OCI-LY1 (cell line): ENCODE measurements at regions not wholly inside any gene's neighbourhood (a gene's known extent, or its start where the extent isn't known, plus 50 kb on each side); places are given as distances from the start of the nearest gene placed in this dataset.

ENCODE experiments used
- H2AFZ ChIP-seq: fragments of 200-600 bp; sonication (generic), shearing (Covaris generic); 2 replicates; pipeline ENCODE4 v1.6.0; 2014; ENCODE audit warnings: antibody characterized with exemption, mild to moderate bottlenecking, low read length
- H3F3A ChIP-seq: fragments of 200-600 bp; sonication (generic), shearing (Covaris generic); 2 replicates; pipeline ENCODE4 v1.6.0; 2014; ENCODE audit warnings: mild to moderate bottlenecking, antibody characterized with exemption, low read length, moderate library complexity; ENCODE audit not compliant: insufficient read depth
- H3K27ac ChIP-seq: fragments of 200-600 bp; sonication (generic); 2 replicates; pipeline ENCODE4 v1.5.1; 2014; ENCODE audit warnings: low read length, mixed run types, mild to moderate bottlenecking, low read depth; ENCODE audit not compliant: poor library complexity, severe bottlenecking
- H3K27me3 ChIP-seq: fragments of 200-600 bp; sonication (generic); 2 replicates; pipeline ENCODE4 v1.6.0; 2014; ENCODE audit warnings: antibody characterized with exemption, mild to moderate bottlenecking, low read length, moderate library complexity; ENCODE audit not compliant: insufficient read depth
- H3K36me3 ChIP-seq: fragments of 200-600 bp; sonication (generic); 2 replicates; pipeline ENCODE4 v1.6.1; 2014; ENCODE audit warnings: mild to moderate bottlenecking, antibody characterized with exemption, low read length, moderate library complexity, mixed read lengths; ENCODE audit not compliant: insufficient read depth
- H3K4me1 ChIP-seq: fragments of 200-600 bp; sonication (generic); 2 replicates; pipeline ENCODE4 v1.5.1; 2014; ENCODE audit warnings: mild to moderate bottlenecking, low read length, moderate library complexity; ENCODE audit not compliant: insufficient read depth, severe bottlenecking
- H3K4me2 ChIP-seq: fragments of 200-600 bp; sonication (generic), shearing (Covaris generic); 2 replicates; pipeline ENCODE4 v1.6.1; 2014; ENCODE audit warnings: low read length
- H3K4me3 ChIP-seq: fragments of 200-600 bp; sonication (generic); 2 replicates; pipeline ENCODE4 v1.5.1; 2014; ENCODE audit warnings: low read length, low read depth, mild to moderate bottlenecking, mixed read lengths; ENCODE audit not compliant: poor library complexity, severe bottlenecking
- H3K79me2 ChIP-seq: fragments of 200-600 bp; shearing (Covaris generic); 2 replicates; pipeline ENCODE4 v1.6.1; 2016; ENCODE audit warnings: mixed run types, low read length, mixed read lengths; ENCODE audit not compliant: insufficient read depth
- H3K9ac ChIP-seq: fragments of 200-600 bp; sonication (generic), shearing (Covaris generic); 2 replicates; pipeline ENCODE4 v1.6.1; 2014; ENCODE audit warnings: mild to moderate bottlenecking, low read length, mixed read lengths
- H3K9me2 ChIP-seq: fragments of 200-600 bp; sonication (generic), shearing (Covaris generic); 2 replicates; pipeline ENCODE4 v1.6.1; 2014; ENCODE audit warnings: low read depth, mild to moderate bottlenecking, low read length, mixed read lengths
- H3K9me3 ChIP-seq: fragments of 200-600 bp; shearing (Covaris generic); 2 replicates; pipeline ENCODE4 v1.6.1; 2014; ENCODE audit warnings: low read length, mixed read lengths
- H4K20me1 ChIP-seq: fragments of 200-600 bp; sonication (generic), shearing (Covaris generic); 2 replicates; pipeline ENCODE4 v1.6.0; 2016; ENCODE audit warnings: mild to moderate bottlenecking, low read length; ENCODE audit not compliant: insufficient read depth
- EZH2 ChIP-seq: fragments of 200-600 bp; sonication (generic), shearing (Covaris generic); IDR thresholded peaks from 2 replicates; pipeline ENCODE4 v1.8.0; 2017; ENCODE audit warnings: borderline replicate concordance, mixed run types, mild to moderate bottlenecking, antibody characterized with exemption, low read length, moderate library complexity, mixed read lengths
- TF ChIP-seq, protein P1 (sequence below): fragments of 200-600 bp; sonication (generic), shearing (Covaris generic); IDR thresholded peaks from 2 replicates; pipeline ENCODE4 v1.5.1; 2017; ENCODE audit warnings: mild to moderate bottlenecking, antibody characterized with exemption, low read length, moderate library complexity, mixed read lengths

DNA sequence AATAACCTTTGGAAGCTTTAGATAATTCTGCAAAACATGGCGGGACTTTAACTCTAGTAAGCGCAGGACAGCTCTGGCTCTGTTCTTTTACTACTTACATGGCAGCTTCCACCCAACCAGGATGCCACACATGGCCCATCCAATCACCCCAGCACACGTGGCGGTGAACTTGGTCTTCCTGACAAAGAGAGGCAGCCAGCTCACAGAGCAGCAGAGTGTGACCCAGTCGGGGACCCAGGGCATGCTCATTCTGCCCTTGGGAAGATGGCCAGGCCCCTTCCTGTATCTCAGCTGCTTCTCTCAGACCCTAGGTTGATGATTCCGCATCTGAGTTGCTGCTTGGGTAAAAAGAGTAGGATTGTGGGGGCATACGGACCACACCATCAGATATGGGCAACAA is 172.1 kb downstream of the USP12 start:
- Histone ChIP-seq H3K27me3 (no peaks in the 10 kb centered on the region), H3K9ac (no peak overlapping the region), H3K9me3 (peaks cover 5% of the 10 kb centered on the region), H4K20me1 (no peaks in the 10 kb centered on the region), H3K9me2 (no peaks in the 10 kb centered on the region), H3K27ac (no peak overlapping the region), H3K4me3 (no peak overlapping the region), H3K4me1 (no peaks in the 10 kb centered on the region), H3K4me2 (no peak overlapping the region), H3F3A (no peaks in the 10 kb centered on the region), H2AFZ (no peak overlapping the region), H3K36me3 (no peaks in the 10 kb centered on the region; the same call in 1 of the 2 replicates), H3K79me2 (no peaks in the 10 kb centered on the region)
- TF ChIP-seq, protein P1, sequence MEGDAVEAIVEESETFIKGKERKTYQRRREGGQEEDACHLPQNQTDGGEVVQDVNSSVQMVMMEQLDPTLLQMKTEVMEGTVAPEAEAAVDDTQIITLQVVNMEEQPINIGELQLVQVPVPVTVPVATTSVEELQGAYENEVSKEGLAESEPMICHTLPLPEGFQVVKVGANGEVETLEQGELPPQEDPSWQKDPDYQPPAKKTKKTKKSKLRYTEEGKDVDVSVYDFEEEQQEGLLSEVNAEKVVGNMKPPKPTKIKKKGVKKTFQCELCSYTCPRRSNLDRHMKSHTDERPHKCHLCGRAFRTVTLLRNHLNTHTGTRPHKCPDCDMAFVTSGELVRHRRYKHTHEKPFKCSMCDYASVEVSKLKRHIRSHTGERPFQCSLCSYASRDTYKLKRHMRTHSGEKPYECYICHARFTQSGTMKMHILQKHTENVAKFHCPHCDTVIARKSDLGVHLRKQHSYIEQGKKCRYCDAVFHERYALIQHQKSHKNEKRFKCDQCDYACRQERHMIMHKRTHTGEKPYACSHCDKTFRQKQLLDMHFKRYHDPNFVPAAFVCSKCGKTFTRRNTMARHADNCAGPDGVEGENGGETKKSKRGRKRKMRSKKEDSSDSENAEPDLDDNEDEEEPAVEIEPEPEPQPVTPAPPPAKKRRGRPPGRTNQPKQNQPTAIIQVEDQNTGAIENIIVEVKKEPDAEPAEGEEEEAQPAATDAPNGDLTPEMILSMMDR: no peak
- no peak for TF ChIP-seq EZH2

DNA sequence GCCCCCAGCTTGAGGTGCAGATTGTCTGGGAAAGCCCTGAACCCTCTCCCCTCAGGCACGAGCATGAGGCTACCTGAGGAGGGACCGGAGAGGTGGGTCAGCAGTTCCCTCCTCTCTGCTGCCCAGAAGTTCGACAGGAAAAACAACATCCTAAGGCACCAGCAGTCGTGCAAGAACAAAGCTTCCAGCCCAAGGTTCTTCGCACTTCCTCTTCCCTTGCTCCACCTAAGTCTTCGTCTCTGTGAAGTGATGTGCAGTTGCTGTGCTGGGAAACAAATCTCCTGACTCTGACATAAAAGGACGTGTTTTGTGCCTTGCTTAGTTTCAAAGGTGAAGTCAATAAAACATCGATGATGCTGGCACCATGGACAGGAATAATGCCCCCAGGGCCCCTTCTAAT is 173.3 kb downstream of the USP12 start:
- TF ChIP-seq EZH2: no peak
- TF ChIP-seq, protein P1: no peak
- H3K4me1 ChIP-seq: no peaks in the 10 kb centered on the region
- peaks cover 5% of the 10 kb centered on the region for H3K9me3 ChIP-seq
- H2AFZ ChIP-seq: no peak overlapping the region
- no peaks in the 10 kb centered on the region; the same call in 1 of the 2 replicates for H3K36me3 ChIP-seq
- no peak overlapping the region for H3K27ac ChIP-seq
- H3K9ac ChIP-seq: no peak overlapping the region
- no peak overlapping the region for H3K4me3 ChIP-seq
- H3F3A ChIP-seq: no peaks in the 10 kb centered on the region
- no peaks in the 10 kb centered on the region for H3K79me2 ChIP-seq
- no peaks in the 10 kb centered on the region for H3K9me2 ChIP-seq
- H3K4me2 ChIP-seq: no peak overlapping the region
- no peaks in the 10 kb centered on the region for H3K27me3 ChIP-seq
- no peaks in the 10 kb centered on the region for H4K20me1 ChIP-seq

DNA sequence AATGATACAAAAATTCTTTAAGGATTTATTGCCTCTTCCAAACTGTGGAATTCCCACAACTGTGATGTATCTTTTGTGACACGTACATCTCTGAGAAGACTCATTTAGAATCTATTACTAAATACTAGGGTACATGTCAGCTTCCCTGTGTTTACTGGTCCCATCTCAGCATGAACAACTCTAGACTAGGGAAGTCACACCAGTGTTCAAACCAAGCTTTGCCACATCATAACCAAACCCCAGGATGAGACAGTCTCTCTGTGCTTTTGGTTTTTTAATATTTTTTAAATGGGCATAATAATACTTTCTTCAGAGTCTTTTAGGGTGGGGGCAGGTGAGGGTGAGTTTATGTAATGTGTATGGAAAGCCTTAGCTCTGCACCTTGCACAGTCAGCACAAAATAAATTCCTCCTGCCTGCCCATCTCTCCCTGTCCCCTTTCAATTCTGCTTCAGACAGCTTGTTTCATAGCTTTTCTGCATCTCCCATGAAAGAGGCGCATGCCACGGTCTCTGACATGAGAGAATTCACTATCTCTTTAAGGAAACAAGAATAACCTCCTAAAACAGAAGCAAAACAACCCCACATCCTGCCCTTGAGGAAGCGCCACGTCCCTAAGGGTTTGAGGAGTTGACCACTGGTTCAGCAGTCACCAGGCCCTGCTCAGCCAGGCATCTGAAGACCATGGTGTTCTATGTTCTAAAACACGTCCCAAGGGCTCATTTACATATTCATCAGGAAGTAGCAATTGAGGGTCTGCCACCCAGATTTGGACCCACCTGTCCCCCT is 174.5 kb downstream of the USP12 start:
- Histone ChIP-seq H3K4me3 (no peak overlapping the region), H3K36me3 (no peaks in the 10 kb centered on the region; the same call in 1 of the 2 replicates), H3K79me2 (no peaks in the 10 kb centered on the region), H3K27me3 (no peaks in the 10 kb centered on the region), H3K9ac (no peak overlapping the region), H3K27ac (no peak overlapping the region), H4K20me1 (no peaks in the 10 kb centered on the region), H2AFZ (no peak overlapping the region), H3F3A (no peaks in the 10 kb centered on the region), H3K9me3 (peaks cover 5% of the 10 kb centered on the region), H3K9me2 (no peaks in the 10 kb centered on the region), H3K4me2 (no peak overlapping the region), H3K4me1 (no peaks in the 10 kb centered on the region)
- no peak for TF ChIP-seq EZH2
- TF ChIP-seq, protein P1: no peak
